ENCODE measurements at regions not wholly inside any gene's neighbourhood (a gene's known extent, or its start where the extent isn't known, plus 50 kb on each side); places are given as distances from the start of the nearest gene placed in this dataset.

DNA sequence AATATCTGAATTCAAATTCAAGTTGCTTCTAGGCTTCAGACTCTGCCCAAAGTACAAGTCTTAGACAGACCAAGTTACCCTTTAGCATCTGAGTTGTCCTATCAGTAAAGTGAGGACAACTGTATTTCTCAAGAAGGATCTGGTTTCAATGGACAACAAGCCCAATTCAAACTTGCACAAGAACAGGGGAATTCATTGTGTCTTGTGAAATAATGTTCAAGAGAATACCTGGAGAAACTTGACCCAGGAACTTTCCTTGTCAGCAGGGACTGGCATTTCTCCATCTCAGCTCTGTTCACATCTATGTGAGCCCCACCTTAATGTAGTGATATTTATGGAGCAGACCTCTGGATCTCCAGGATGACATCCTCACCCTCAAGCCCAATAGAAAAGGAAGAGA, 894.9 kb upstream of the SLC10A2 start:
- ATAC-seq (ENCODE audit: insufficient read depth, low read depth) (no peak), DNase-seq (no peak)
- Histone ChIP-seq H2AFZ (ENCODE audit: low read depth, low read length) (no peak overlapping the region), H3K4me2 (ENCODE audit: insufficient read depth, low read length) (no peak overlapping the region), H4K20me1 (ENCODE audit: insufficient read depth, low read length) (no peaks in the 10 kb centered on the region), H3K4me3 (ENCODE audit: low read depth in 1 of 2, low read length in 2 of 2) (no peak overlapping the region), H3K36me3 (ENCODE audit: insufficient read depth, low read length) (no peaks in the 10 kb centered on the region), H3K9ac (ENCODE audit: low read depth, low read length) (no peak overlapping the region), H3K4me1 (ENCODE audit: insufficient read depth, low read length) (no peaks in the 10 kb centered on the region), H3K27ac (ENCODE audit: low read length) (no peak overlapping the region), H3K79me2 (ENCODE audit: insufficient read depth, low read length) (no peaks in the 10 kb centered on the region), H3K27me3 (ENCODE audit: insufficient read depth, low read length, poor library complexity) (no peaks in the 10 kb centered on the region), H3K9me3 (ENCODE audit: insufficient read depth, low read length, severe bottlenecking) (no peaks in the 10 kb centered on the region)
- TF ChIP-seq EZH2 (IDR thresholded peaks at IDR 0.05; ENCODE audit: borderline replicate concordance, low read depth, low read length, severe bottlenecking): no peak
- TF ChIP-seq, protein P1, sequence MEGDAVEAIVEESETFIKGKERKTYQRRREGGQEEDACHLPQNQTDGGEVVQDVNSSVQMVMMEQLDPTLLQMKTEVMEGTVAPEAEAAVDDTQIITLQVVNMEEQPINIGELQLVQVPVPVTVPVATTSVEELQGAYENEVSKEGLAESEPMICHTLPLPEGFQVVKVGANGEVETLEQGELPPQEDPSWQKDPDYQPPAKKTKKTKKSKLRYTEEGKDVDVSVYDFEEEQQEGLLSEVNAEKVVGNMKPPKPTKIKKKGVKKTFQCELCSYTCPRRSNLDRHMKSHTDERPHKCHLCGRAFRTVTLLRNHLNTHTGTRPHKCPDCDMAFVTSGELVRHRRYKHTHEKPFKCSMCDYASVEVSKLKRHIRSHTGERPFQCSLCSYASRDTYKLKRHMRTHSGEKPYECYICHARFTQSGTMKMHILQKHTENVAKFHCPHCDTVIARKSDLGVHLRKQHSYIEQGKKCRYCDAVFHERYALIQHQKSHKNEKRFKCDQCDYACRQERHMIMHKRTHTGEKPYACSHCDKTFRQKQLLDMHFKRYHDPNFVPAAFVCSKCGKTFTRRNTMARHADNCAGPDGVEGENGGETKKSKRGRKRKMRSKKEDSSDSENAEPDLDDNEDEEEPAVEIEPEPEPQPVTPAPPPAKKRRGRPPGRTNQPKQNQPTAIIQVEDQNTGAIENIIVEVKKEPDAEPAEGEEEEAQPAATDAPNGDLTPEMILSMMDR (IDR thresholded peaks at IDR 0.05; ENCODE audit: borderline replicate concordance, extremely low read depth, low read length, poor library complexity, severe bottlenecking): no peak

- no peak overlapping the region for H2AFZ ChIP-seq (ENCODE audit: low read depth, low read length)
- no peaks in the 10 kb centered on the region for H3K27me3 ChIP-seq (ENCODE audit: insufficient read depth, low read length, poor library complexity)
- H3K4me3 ChIP-seq (ENCODE audit: low read depth in 1 of 2, low read length in 2 of 2): no peak overlapping the region
- H3K4me1 ChIP-seq (ENCODE audit: insufficient read depth, low read length): no peaks in the 10 kb centered on the region
- TF ChIP-seq EZH2 (IDR thresholded peaks at IDR 0.05; ENCODE audit: borderline replicate concordance, low read depth, low read length, severe bottlenecking): no peak
- TF ChIP-seq, protein P1 (IDR thresholded peaks at IDR 0.05; ENCODE audit: borderline replicate concordance, extremely low read depth, low read length, poor library complexity, severe bottlenecking): no peak
- no peak for DNase-seq
- H3K36me3 ChIP-seq (ENCODE audit: insufficient read depth, low read length): no peaks in the 10 kb centered on the region
- ATAC-seq (ENCODE audit: insufficient read depth, low read depth): no peak
- no peak overlapping the region for H3K4me2 ChIP-seq (ENCODE audit: insufficient read depth, low read length)
- no peaks in the 10 kb centered on the region for H3K79me2 ChIP-seq (ENCODE audit: insufficient read depth, low read length)
- H3K27ac ChIP-seq (ENCODE audit: low read length): no peak overlapping the region
- no peak overlapping the region for H3K9ac ChIP-seq (ENCODE audit: low read depth, low read length)
- H3K9me3 ChIP-seq (ENCODE audit: insufficient read depth, low read length, severe bottlenecking): no peaks in the 10 kb centered on the region
- H4K20me1 ChIP-seq (ENCODE audit: insufficient read depth, low read length): no peaks in the 10 kb centered on the region
These were observed 893.8 kb upstream of the SLC10A2 start for GRCh38 chr13:103960001-103960400.

GRCh38 chr13:103958691-103959090, 892.5 kb upstream of the SLC10A2 start:
- no peak overlapping the region for H3K4me3 ChIP-seq (ENCODE audit: low read depth in 1 of 2, low read length in 2 of 2)
- TF ChIP-seq, protein P1 (IDR thresholded peaks at IDR 0.05; ENCODE audit: borderline replicate concordance, extremely low read depth, low read length, poor library complexity, severe bottlenecking): no peak
- no peak for TF ChIP-seq EZH2 (IDR thresholded peaks at IDR 0.05; ENCODE audit: borderline replicate concordance, low read depth, low read length, severe bottlenecking)
- no peaks in the 10 kb centered on the region for H3K9me3 ChIP-seq (ENCODE audit: insufficient read depth, low read length, severe bottlenecking)
- no peak overlapping the region for H3K27ac ChIP-seq (ENCODE audit: low read length)
- H2AFZ ChIP-seq (ENCODE audit: low read depth, low read length): no peak overlapping the region
- no peaks in the 10 kb centered on the region for H3K4me1 ChIP-seq (ENCODE audit: insufficient read depth, low read length)
- DNase-seq (no peak), ATAC-seq (ENCODE audit: insufficient read depth, low read depth) (no peak)
- H3K9ac ChIP-seq (ENCODE audit: low read depth, low read length): no peak overlapping the region
- H3K4me2 ChIP-seq (ENCODE audit: insufficient read depth, low read length): no peak overlapping the region
- no peaks in the 10 kb centered on the region for H4K20me1 ChIP-seq (ENCODE audit: insufficient read depth, low read length)
- no peaks in the 10 kb centered on the region for H3K36me3 ChIP-seq (ENCODE audit: insufficient read depth, low read length)
- H3K27me3 ChIP-seq (ENCODE audit: insufficient read depth, low read length, poor library complexity): no peaks in the 10 kb centered on the region
- no peaks in the 10 kb centered on the region for H3K79me2 ChIP-seq (ENCODE audit: insufficient read depth, low read length)

DNA sequence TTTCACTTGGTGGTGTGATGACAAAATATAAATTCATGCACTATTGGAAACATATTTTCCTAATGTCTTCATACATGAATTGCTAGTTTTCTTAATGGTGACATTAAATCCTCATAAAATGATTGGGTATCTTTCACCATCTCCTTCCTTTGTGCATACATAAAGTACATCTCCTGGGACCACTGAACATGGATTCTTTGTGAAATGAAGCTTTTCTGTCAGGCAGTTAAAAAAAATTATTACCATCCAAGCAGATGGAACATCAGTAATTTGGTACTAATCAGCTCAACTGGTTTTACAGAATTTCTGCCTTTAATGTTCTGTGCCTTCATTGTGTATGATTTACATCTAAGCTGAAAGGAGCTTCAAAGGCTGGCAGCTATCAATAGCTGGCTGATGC, 891.7 kb upstream of the SLC10A2 start:
- no peaks in the 10 kb centered on the region for H3K79me2 ChIP-seq (ENCODE audit: insufficient read depth, low read length)
- no peak overlapping the region for H3K27ac ChIP-seq (ENCODE audit: low read length)
- no peaks in the 10 kb centered on the region for H3K36me3 ChIP-seq (ENCODE audit: insufficient read depth, low read length)
- no peak overlapping the region for H3K4me2 ChIP-seq (ENCODE audit: insufficient read depth, low read length)
- no peak for DNase-seq
- no peak overlapping the region for H3K9ac ChIP-seq (ENCODE audit: low read depth, low read length)
- ATAC-seq (ENCODE audit: insufficient read depth, low read depth): no peak
- H2AFZ ChIP-seq (ENCODE audit: low read depth, low read length): no peak overlapping the region
- H3K27me3 ChIP-seq (ENCODE audit: insufficient read depth, low read length, poor library complexity): no peaks in the 10 kb centered on the region
- no peaks in the 10 kb centered on the region for H3K4me1 ChIP-seq (ENCODE audit: insufficient read depth, low read length)
- H3K9me3 ChIP-seq (ENCODE audit: insufficient read depth, low read length, severe bottlenecking): no peaks in the 10 kb centered on the region
- no peaks in the 10 kb centered on the region for H4K20me1 ChIP-seq (ENCODE audit: insufficient read depth, low read length)
- TF ChIP-seq EZH2 (IDR thresholded peaks at IDR 0.05; ENCODE audit: borderline replicate concordance, low read depth, low read length, severe bottlenecking): no peak
- TF ChIP-seq, protein P1 (IDR thresholded peaks at IDR 0.05; ENCODE audit: borderline replicate concordance, extremely low read depth, low read length, poor library complexity, severe bottlenecking): no peak
- no peak overlapping the region for H3K4me3 ChIP-seq (ENCODE audit: low read depth in 1 of 2, low read length in 2 of 2)
